Endodermal cell (in vitro differentiated cells): ENCODE measurements at regions not wholly inside any gene's neighbourhood (a gene's known extent, or its start where the extent isn't known, plus 50 kb on each side); places are given as distances from the start of the nearest gene placed in this dataset.

Source experiments
- DNase-seq: peaks from one replicate; pipeline ENCODE4 v3.0.0-alpha.2; 2017
- H3K27ac ChIP-seq: 2 replicates; pipeline ENCODE4 v1.5.1; 2013; ENCODE audit warnings: mild to moderate bottlenecking, low read depth, low read length, moderate library complexity
- H3K27me3 ChIP-seq: 2 replicates; pipeline ENCODE4 v1.6.1; 2013; ENCODE audit warnings: mild to moderate bottlenecking, low read length, moderate library complexity; ENCODE audit not compliant: insufficient read depth, control insufficient read depth, poor library complexity, severe bottlenecking
- H3K36me3 ChIP-seq: 2 replicates; pipeline ENCODE4 v1.7.0; 2013; ENCODE audit warnings: mild to moderate bottlenecking, low read length, moderate library complexity; ENCODE audit not compliant: control insufficient read depth, insufficient read depth
- H3K4me1 ChIP-seq: one replicate; pipeline ENCODE4 v1.7.0; 2013; ENCODE audit warnings: low read length; ENCODE audit not compliant: control insufficient read depth, insufficient read depth
- H3K4me3 ChIP-seq: 2 replicates; pipeline ENCODE4 v1.5.1; 2013; ENCODE audit warnings: mild to moderate bottlenecking, low read length, moderate library complexity
- H3K9ac ChIP-seq: 2 replicates; pipeline ENCODE4 v1.6.1; 2013; ENCODE audit warnings: mild to moderate bottlenecking, low read length, moderate library complexity; ENCODE audit not compliant: poor library complexity, severe bottlenecking; ENCODE audit errors: extremely low read depth
- H3K9me3 ChIP-seq: 2 replicates; pipeline ENCODE4 v1.6.1; 2013; ENCODE audit warnings: mild to moderate bottlenecking, low read length, moderate library complexity; ENCODE audit not compliant: control insufficient read depth
- H3K27ac Mint-ChIP-seq: 2 replicates; pipeline ENCODE4 v1.8.0; 2020; ENCODE audit warnings: mixed read lengths
- H3K27me3 Mint-ChIP-seq: 2 replicates; pipeline ENCODE4 v1.8.0; 2021; ENCODE audit warnings: mild to moderate bottlenecking, mixed read lengths; ENCODE audit not compliant: insufficient read depth
- H3K36me3 Mint-ChIP-seq: 2 replicates; pipeline ENCODE4 v1.8.0; 2020; ENCODE audit warnings: low read depth, mixed read lengths
- H3K4me1 Mint-ChIP-seq: 2 replicates; pipeline ENCODE4 v1.8.0; 2020; ENCODE audit warnings: mixed read lengths
- H3K4me3 Mint-ChIP-seq: 2 replicates; pipeline ENCODE4 v1.8.0; 2020; ENCODE audit warnings: mild to moderate bottlenecking, moderate library complexity, mixed read lengths
- H3K9me3 Mint-ChIP-seq: 2 replicates; pipeline ENCODE4 v1.8.0; 2020; ENCODE audit warnings: mild to moderate bottlenecking, mixed read lengths
- WGBS, 2 experiments: methylation state at CpG; one replicate each; pipeline versions ENCODE4 v1.1.5 to v1.1.7; 2013; ENCODE audit warnings: missing lambda C conversion rate in 2 of 2, mixed read lengths in 1 of 2; ENCODE audit not compliant: insufficient coverage in 1 of 2, insufficient read length in 1 of 2; 5-methylcytosine and 5-hydroxymethylcytosine counted together
- TF ChIP-seq, protein P1 (sequence below): fragments of 200-600 bp; sonication (generic); conservative IDR thresholded peaks from 2 replicates; pipeline ENCODE4 v1.5.0; 2021; ENCODE audit warnings: antibody characterized with exemption, mild to moderate bottlenecking

DNA sequence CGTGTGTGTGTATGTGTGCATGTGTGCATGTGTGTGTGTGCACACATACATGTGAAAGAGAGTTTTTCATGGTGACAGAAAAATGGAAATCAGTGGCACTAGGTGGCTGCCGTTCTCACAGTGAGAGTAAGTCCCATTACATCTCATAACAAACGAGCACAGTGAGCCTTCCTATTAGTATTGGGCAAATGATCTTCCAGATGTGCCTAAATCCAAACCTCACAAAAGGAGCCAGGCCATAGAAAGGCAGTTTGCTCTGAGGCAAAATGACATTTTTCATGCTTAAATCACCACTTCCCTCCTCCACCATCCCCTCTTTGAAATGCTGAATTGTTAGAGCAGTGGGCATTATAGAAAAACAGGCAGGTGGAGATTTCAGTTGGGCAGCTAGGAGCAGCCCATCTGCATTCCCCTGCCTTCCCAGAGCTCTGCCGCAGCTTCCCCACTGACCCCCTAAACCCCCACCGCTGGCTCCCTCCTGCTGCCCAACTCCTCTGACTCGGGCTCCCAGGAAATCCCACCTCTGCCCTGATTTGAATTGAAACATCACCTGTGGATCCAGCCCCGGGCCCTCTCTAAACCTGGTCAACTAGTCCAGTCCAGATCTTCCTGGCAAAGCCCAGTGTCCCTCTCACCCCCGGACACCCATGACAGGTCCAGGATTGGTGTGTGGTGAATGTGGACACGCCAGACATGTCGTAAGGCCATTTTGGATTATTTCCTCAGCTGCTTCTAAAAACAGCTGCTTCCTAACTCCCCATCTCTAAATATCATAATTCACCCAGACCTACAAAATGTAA lies 190.5 kb downstream of the SEC16B start:
- peak; percentile 63 for DNase-seq

DNA sequence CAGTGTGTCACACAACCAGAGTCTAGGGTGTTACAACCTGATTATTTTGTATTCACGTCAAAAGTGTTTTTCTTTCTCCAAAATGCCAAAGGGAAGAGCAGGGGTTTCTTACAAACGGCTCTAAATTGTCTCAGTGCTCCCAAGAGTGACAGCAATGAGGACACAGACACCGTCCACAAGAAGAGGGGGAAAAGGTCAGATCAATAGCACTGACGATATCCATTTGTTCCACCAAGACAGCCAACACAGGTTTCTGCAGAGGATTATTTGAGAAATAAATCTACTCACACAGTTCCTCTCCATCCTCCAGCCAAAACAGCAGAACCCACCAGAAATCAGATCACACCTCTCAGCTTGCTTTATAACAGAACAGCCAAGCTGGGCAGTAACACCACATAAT lies 193.9 kb downstream of the SEC16B start:
- H3K9me3 Mint-ChIP-seq = peaks cover 29% of the 10 kb centered on the region
- H3K27ac Mint-ChIP-seq = no peak overlapping the region
- Histone ChIP-seq H3K9me3 (peaks cover 19% of the 10 kb centered on the region), H3K36me3 (no peaks in the 10 kb centered on the region), H3K4me3 (no peak overlapping the region), H3K27ac (no peak overlapping the region), H3K4me1 (no peaks in the 10 kb centered on the region), H3K27me3 (peaks cover 5% of the 10 kb centered on the region), H3K9ac (no peak overlapping the region)
- no peak overlapping the region for H3K4me3 Mint-ChIP-seq
- no peaks in the 10 kb centered on the region for H3K27me3 Mint-ChIP-seq
- peaks cover 5% of the 10 kb centered on the region for H3K4me1 Mint-ChIP-seq
- TF ChIP-seq, protein P1, sequence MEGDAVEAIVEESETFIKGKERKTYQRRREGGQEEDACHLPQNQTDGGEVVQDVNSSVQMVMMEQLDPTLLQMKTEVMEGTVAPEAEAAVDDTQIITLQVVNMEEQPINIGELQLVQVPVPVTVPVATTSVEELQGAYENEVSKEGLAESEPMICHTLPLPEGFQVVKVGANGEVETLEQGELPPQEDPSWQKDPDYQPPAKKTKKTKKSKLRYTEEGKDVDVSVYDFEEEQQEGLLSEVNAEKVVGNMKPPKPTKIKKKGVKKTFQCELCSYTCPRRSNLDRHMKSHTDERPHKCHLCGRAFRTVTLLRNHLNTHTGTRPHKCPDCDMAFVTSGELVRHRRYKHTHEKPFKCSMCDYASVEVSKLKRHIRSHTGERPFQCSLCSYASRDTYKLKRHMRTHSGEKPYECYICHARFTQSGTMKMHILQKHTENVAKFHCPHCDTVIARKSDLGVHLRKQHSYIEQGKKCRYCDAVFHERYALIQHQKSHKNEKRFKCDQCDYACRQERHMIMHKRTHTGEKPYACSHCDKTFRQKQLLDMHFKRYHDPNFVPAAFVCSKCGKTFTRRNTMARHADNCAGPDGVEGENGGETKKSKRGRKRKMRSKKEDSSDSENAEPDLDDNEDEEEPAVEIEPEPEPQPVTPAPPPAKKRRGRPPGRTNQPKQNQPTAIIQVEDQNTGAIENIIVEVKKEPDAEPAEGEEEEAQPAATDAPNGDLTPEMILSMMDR = no peak
- no peak for DNase-seq
- WGBS, 2 experiments = 90 to 91% methylated on average over 3 to 4 of the region's 4 CpGs
- peaks cover 3% of the 10 kb centered on the region for H3K36me3 Mint-ChIP-seq

More for the DNA sequence above, 190.5 kb downstream of the SEC16B start:
- TF ChIP-seq, protein P1 = no peak
- H3K27me3 ChIP-seq = peaks cover 11% of the 10 kb centered on the region
- Mint-ChIP-seq H3K9me3 (peaks cover 9% of the 10 kb centered on the region), H3K4me3 (no peak overlapping the region), H3K4me1 (peaks cover 5% of the 10 kb centered on the region), H3K27ac (no peak overlapping the region), H3K36me3 (no peaks in the 10 kb centered on the region), H3K27me3 (no peaks in the 10 kb centered on the region)
- no peaks in the 10 kb centered on the region for H3K4me1 ChIP-seq
- H3K9ac ChIP-seq = no peak overlapping the region
- WGBS, 2 experiments = 48 to 69% methylated on average over 3 to 10 of the region's 10 CpGs
- H3K27ac ChIP-seq = no peak overlapping the region
- H3K4me3 ChIP-seq = no peak overlapping the region
- H3K9me3 ChIP-seq = peaks cover 3% of the 10 kb centered on the region
- H3K36me3 ChIP-seq = no peaks in the 10 kb centered on the region

DNA sequence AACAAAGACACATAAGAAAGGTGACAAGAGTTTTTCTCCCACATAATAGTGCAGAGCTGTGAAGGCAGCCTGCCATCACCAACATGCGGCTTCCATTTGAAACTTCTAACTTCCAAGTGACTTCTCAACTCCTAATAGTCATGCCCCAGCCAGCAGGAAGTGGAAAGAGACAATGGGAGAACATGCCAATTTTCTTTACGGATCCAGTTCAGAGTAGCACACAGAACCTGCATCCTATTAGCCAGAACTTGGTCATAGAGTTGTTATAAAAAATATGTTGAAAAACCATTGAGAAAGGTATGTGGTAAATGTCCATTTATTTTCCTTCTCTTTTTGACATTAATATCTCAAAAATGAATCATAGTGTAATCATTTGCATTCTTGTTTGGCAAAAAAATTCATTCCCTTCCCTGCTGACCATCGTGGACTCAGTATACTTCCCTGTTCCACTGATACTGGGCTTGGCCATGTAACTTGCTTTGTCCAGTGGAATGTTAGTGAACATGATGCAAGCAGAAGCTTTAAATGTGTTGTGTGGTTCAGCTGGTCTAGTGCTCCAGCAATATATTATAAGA lies 197.4 kb downstream of the SEC16B start:
- no peaks in the 10 kb centered on the region for H3K4me1 Mint-ChIP-seq
- H3K9me3 ChIP-seq = peaks cover 19% of the 10 kb centered on the region
- H3K9ac ChIP-seq = no peak overlapping the region
- no peak overlapping the region for H3K4me3 ChIP-seq
- H3K4me1 ChIP-seq = no peaks in the 10 kb centered on the region
- H3K27ac ChIP-seq = no peak overlapping the region
- DNase-seq = no peak
- peaks cover 29% of the 10 kb centered on the region for H3K9me3 Mint-ChIP-seq
- 93 to 94% methylated on average over 2 to 3 of the region's 3 CpGs for WGBS, 2 experiments
- TF ChIP-seq, protein P1 = no peak
- H3K36me3 Mint-ChIP-seq = peaks cover 3% of the 10 kb centered on the region
- no peaks in the 10 kb centered on the region for H3K27me3 Mint-ChIP-seq
- no peaks in the 10 kb centered on the region for H3K36me3 ChIP-seq
- no peak overlapping the region for H3K4me3 Mint-ChIP-seq
- H3K27me3 ChIP-seq = no peaks in the 10 kb centered on the region
- no peak overlapping the region for H3K27ac Mint-ChIP-seq
